ENCODE measurements at regions not wholly inside any gene's neighbourhood (a gene's known extent, or its start where the extent isn't known, plus 50 kb on each side); places are given as distances from the start of the nearest gene placed in this dataset.

GRCh38 chr6:80523010-80523409 is 416.5 kb downstream of the BCKDHB start (continued):
- TF ChIP-seq RAD21 (IDR thresholded peaks at IDR 0.05 in 1 of 2, conservative IDR thresholded peaks at IDR 0.05 in 1 of 2; ENCODE audit: low read depth in 2 of 2, low read length in 2 of 2) (no peak), HDAC6 (IDR thresholded peaks at IDR 0.05; ENCODE audit: low read depth, low read length) (no peak), CBX8 (IDR thresholded peaks at IDR 0.05; ENCODE audit: borderline replicate concordance, low read depth, low read length) (no peak), ATF2 (IDR thresholded peaks at IDR 0.05; ENCODE audit: low read length) (no peak), SP4 (IDR thresholded peaks at IDR 0.05; ENCODE audit: low read length) (no peak), TEAD4 (IDR thresholded peaks at IDR 0.05; ENCODE audit: low read depth, low read length) (no peak)

All from H1 (cell line).